Breast epithelium (tissue), 3 donors: ENCODE measurements at regions not wholly inside any gene's neighbourhood (a gene's known extent, or its start where the extent isn't known, plus 50 kb on each side); places are given as distances from the start of the nearest gene placed in this dataset.

Experiments used
- CTCF ChIP-seq, 3 donors: fragments of 450-650 bp; IDR thresholded peaks; one replicate each; pipeline ENCODE4 v1.5.1; 2016 to 2017; ENCODE audit warnings: antibody characterized with exemption in 3 of 3, mild to moderate bottlenecking in 3 of 3, moderate library complexity in 3 of 3
- POLR2AphosphoS5 ChIP-seq, 3 donors: sonication (generic); formaldehyde crosslinking; IDR thresholded peaks; one replicate each; pipeline ENCODE4 v1.6.1; 2017; ENCODE audit warnings: antibody characterized with exemption in 3 of 3

GRCh38 chr4:123229286-123229685, 167.3 kb upstream of the SPRY1 start:
- TF ChIP-seq CTCF (IDR thresholded peaks at IDR 0.05) = no peak
- TF ChIP-seq POLR2AphosphoS5 (IDR thresholded peaks at IDR 0.05) = no peak
